OCI-LY1 (cell line): ENCODE measurements at regions not wholly inside any gene's neighbourhood (a gene's known extent, or its start where the extent isn't known, plus 50 kb on each side); places are given as distances from the start of the nearest gene placed in this dataset.

Experiments used
- H2AFZ ChIP-seq: fragments of 200-600 bp; sonication (generic), shearing (Covaris generic); 2 replicates; pipeline ENCODE4 v1.6.0; 2014; ENCODE audit warnings: antibody characterized with exemption, mild to moderate bottlenecking, low read length
- H3F3A ChIP-seq: fragments of 200-600 bp; sonication (generic), shearing (Covaris generic); 2 replicates; pipeline ENCODE4 v1.6.0; 2014; ENCODE audit warnings: mild to moderate bottlenecking, antibody characterized with exemption, low read length, moderate library complexity; ENCODE audit not compliant: insufficient read depth
- H3K27ac ChIP-seq: fragments of 200-600 bp; sonication (generic); 2 replicates; pipeline ENCODE4 v1.5.1; 2014; ENCODE audit warnings: low read length, mixed run types, mild to moderate bottlenecking, low read depth; ENCODE audit not compliant: poor library complexity, severe bottlenecking
- H3K27me3 ChIP-seq: fragments of 200-600 bp; sonication (generic); 2 replicates; pipeline ENCODE4 v1.6.0; 2014; ENCODE audit warnings: antibody characterized with exemption, mild to moderate bottlenecking, low read length, moderate library complexity; ENCODE audit not compliant: insufficient read depth
- H3K36me3 ChIP-seq: fragments of 200-600 bp; sonication (generic); 2 replicates; pipeline ENCODE4 v1.6.1; 2014; ENCODE audit warnings: mild to moderate bottlenecking, antibody characterized with exemption, low read length, moderate library complexity, mixed read lengths; ENCODE audit not compliant: insufficient read depth
- H3K4me1 ChIP-seq: fragments of 200-600 bp; sonication (generic); 2 replicates; pipeline ENCODE4 v1.5.1; 2014; ENCODE audit warnings: mild to moderate bottlenecking, low read length, moderate library complexity; ENCODE audit not compliant: insufficient read depth, severe bottlenecking
- H3K4me2 ChIP-seq: fragments of 200-600 bp; sonication (generic), shearing (Covaris generic); 2 replicates; pipeline ENCODE4 v1.6.1; 2014; ENCODE audit warnings: low read length
- H3K4me3 ChIP-seq: fragments of 200-600 bp; sonication (generic); 2 replicates; pipeline ENCODE4 v1.5.1; 2014; ENCODE audit warnings: low read length, low read depth, mild to moderate bottlenecking, mixed read lengths; ENCODE audit not compliant: poor library complexity, severe bottlenecking
- H3K79me2 ChIP-seq: fragments of 200-600 bp; shearing (Covaris generic); 2 replicates; pipeline ENCODE4 v1.6.1; 2016; ENCODE audit warnings: mixed run types, low read length, mixed read lengths; ENCODE audit not compliant: insufficient read depth
- H3K9ac ChIP-seq: fragments of 200-600 bp; sonication (generic), shearing (Covaris generic); 2 replicates; pipeline ENCODE4 v1.6.1; 2014; ENCODE audit warnings: mild to moderate bottlenecking, low read length, mixed read lengths
- H3K9me2 ChIP-seq: fragments of 200-600 bp; sonication (generic), shearing (Covaris generic); 2 replicates; pipeline ENCODE4 v1.6.1; 2014; ENCODE audit warnings: low read depth, mild to moderate bottlenecking, low read length, mixed read lengths
- H3K9me3 ChIP-seq: fragments of 200-600 bp; shearing (Covaris generic); 2 replicates; pipeline ENCODE4 v1.6.1; 2014; ENCODE audit warnings: low read length, mixed read lengths
- H4K20me1 ChIP-seq: fragments of 200-600 bp; sonication (generic), shearing (Covaris generic); 2 replicates; pipeline ENCODE4 v1.6.0; 2016; ENCODE audit warnings: mild to moderate bottlenecking, low read length; ENCODE audit not compliant: insufficient read depth
- EZH2 ChIP-seq: fragments of 200-600 bp; sonication (generic), shearing (Covaris generic); IDR thresholded peaks from 2 replicates; pipeline ENCODE4 v1.8.0; 2017; ENCODE audit warnings: borderline replicate concordance, mixed run types, mild to moderate bottlenecking, antibody characterized with exemption, low read length, moderate library complexity, mixed read lengths
- TF ChIP-seq, protein P1 (sequence below): fragments of 200-600 bp; sonication (generic), shearing (Covaris generic); IDR thresholded peaks from 2 replicates; pipeline ENCODE4 v1.5.1; 2017; ENCODE audit warnings: mild to moderate bottlenecking, antibody characterized with exemption, low read length, moderate library complexity, mixed read lengths

DNA sequence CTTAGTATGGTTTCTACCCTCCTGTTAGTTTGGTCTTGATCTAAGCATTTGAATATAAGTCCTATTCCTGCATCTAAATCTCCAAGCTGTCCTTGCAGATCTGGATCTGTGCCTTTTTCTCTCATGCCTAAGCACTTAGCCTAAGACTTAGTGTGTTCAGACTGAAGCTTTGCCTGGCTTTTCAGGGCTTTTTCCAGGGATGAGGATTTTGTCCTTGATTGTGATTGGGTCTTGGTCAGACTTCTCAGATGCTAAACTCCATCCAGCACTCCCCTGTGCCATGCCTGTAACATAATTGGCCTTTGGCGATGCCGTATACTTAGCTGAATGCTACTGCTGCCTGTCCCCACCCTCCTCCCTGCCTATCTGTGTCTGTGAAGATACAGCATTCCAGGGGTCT lies 98.1 kb upstream of the NRIP1 start:
- Histone ChIP-seq H3K36me3 (no peaks in the 10 kb centered on the region), H3K9me3 (no peaks in the 10 kb centered on the region), H3K4me2 (no peak overlapping the region), H3K27ac (no peak overlapping the region), H3K79me2 (no peaks in the 10 kb centered on the region), H3K9me2 (no peaks in the 10 kb centered on the region), H3K9ac (no peak overlapping the region), H3F3A (no peaks in the 10 kb centered on the region), H3K4me3 (no peak overlapping the region), H2AFZ (no peak overlapping the region), H3K4me1 (no peaks in the 10 kb centered on the region), H4K20me1 (no peaks in the 10 kb centered on the region), H3K27me3 (no peaks in the 10 kb centered on the region)
- TF ChIP-seq EZH2 = no peak
- TF ChIP-seq, protein P1, sequence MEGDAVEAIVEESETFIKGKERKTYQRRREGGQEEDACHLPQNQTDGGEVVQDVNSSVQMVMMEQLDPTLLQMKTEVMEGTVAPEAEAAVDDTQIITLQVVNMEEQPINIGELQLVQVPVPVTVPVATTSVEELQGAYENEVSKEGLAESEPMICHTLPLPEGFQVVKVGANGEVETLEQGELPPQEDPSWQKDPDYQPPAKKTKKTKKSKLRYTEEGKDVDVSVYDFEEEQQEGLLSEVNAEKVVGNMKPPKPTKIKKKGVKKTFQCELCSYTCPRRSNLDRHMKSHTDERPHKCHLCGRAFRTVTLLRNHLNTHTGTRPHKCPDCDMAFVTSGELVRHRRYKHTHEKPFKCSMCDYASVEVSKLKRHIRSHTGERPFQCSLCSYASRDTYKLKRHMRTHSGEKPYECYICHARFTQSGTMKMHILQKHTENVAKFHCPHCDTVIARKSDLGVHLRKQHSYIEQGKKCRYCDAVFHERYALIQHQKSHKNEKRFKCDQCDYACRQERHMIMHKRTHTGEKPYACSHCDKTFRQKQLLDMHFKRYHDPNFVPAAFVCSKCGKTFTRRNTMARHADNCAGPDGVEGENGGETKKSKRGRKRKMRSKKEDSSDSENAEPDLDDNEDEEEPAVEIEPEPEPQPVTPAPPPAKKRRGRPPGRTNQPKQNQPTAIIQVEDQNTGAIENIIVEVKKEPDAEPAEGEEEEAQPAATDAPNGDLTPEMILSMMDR = no peak

DNA sequence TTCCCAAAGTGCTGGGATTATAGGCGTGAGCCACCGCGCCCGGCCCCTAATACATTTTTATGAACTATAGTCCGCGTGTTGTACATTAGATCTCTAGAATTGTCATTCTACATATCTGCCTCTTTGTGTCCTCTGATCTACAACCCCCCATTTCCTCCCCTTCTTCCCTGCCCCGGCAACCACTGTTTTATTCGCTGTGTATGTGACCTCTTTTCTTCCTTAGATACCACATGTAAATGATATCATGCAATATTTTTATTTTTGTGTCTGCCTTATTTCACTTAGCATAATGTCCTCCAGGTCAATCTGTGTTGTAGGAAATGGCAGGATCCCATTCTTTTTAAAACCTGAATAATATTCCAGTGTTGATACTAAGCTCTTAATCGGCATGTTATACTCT lies 99.5 kb upstream of the NRIP1 start:
- TF ChIP-seq, protein P1 = no peak
- no peak for TF ChIP-seq EZH2
- Histone ChIP-seq H3K9ac (no peak overlapping the region), H3K79me2 (no peaks in the 10 kb centered on the region), H3K4me3 (no peak overlapping the region), H2AFZ (no peak overlapping the region), H3F3A (no peaks in the 10 kb centered on the region), H3K4me1 (no peaks in the 10 kb centered on the region), H4K20me1 (no peaks in the 10 kb centered on the region), H3K9me2 (no peaks in the 10 kb centered on the region), H3K27ac (no peak overlapping the region), H3K36me3 (no peaks in the 10 kb centered on the region), H3K27me3 (no peaks in the 10 kb centered on the region), H3K9me3 (no peaks in the 10 kb centered on the region), H3K4me2 (no peak overlapping the region)

DNA sequence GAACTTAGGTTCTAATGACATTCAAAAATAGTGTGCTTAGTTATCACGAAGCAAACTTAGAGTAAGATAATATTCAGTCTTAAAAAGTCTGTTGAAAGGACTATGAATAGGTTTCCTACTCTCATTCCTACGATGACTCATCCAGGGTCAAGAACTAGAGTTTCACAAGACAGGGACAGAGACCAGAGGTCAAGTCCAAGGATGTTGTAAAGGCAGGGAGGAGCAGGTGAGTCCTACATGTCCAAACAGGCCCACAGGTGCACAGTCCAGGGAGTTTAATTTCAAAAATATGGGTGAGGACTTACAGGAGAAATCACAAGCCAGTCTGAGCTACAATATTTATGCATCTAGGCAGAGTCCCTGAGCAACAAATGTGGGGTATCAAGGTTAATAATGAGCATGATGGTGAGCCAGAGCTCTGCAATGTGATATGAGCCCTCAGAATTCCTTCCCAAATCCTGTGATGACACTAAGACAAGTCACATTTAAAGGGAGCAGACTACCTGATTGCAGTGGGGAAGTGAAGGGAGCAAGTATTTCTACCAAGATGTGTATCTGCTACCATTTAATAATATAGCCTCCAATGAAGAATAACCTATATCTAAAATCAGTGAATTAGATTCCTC lies 100.0 kb upstream of the NRIP1 start:
- Histone ChIP-seq H3K4me1 (no peaks in the 10 kb centered on the region), H3K27ac (no peak overlapping the region), H4K20me1 (no peaks in the 10 kb centered on the region), H3K4me3 (no peak overlapping the region), H3F3A (no peaks in the 10 kb centered on the region), H3K9ac (no peak overlapping the region), H3K79me2 (no peaks in the 10 kb centered on the region), H3K27me3 (no peaks in the 10 kb centered on the region), H3K4me2 (no peak overlapping the region), H3K36me3 (no peaks in the 10 kb centered on the region), H3K9me2 (no peaks in the 10 kb centered on the region), H3K9me3 (no peaks in the 10 kb centered on the region), H2AFZ (no peak overlapping the region)
- TF ChIP-seq, protein P1 = no peak
- no peak for TF ChIP-seq EZH2
